ENCODE measurements at regions not wholly inside any gene's neighbourhood (a gene's known extent, or its start where the extent isn't known, plus 50 kb on each side); places are given as distances from the start of the nearest gene placed in this dataset.

GRCh38 chr15:31842532-31843195, 187.7 kb upstream of the CHRNA7 start:
- Mint-ChIP-seq H3K4me3 (no peak overlapping the region), H3K27ac (no peak overlapping the region), H3K4me1 (no peaks in the 10 kb centered on the region), H3K27me3 (peaks cover 6 to 16% of the 10 kb centered on the region in 2 donors), H3K36me3 (no peaks in the 10 kb centered on the region), H3K9me3 (peaks cover 0 to 2% of the 10 kb centered on the region in 2 donors)
- no peak for ATAC-seq (replicated peaks)
- DNase-seq = no peak

- DNase-seq = no peak
- no peaks in the 10 kb centered on the region for H3K36me3 Mint-ChIP-seq
- H3K4me3 Mint-ChIP-seq = no peak overlapping the region
- no peak overlapping the region for H3K27ac Mint-ChIP-seq
- peaks cover 5 to 15% of the 10 kb centered on the region in 2 donors for H3K27me3 Mint-ChIP-seq
- peaks cover 0 to 2% of the 10 kb centered on the region in 2 donors for H3K9me3 Mint-ChIP-seq
- no peaks in the 10 kb centered on the region for H3K4me1 Mint-ChIP-seq
- ATAC-seq (replicated peaks) = no peak
Observed at GRCh38 chr15:31843426-31844055, 186.8 kb upstream of the CHRNA7 start.

- ATAC-seq (replicated peaks) (peak in 1 of 2 donors; percentile 2), DNase-seq (no peak)
- Mint-ChIP-seq H3K9me3 (peaks cover 5 to 6% of the 10 kb centered on the region in 2 donors), H3K4me1 (no peaks in the 10 kb centered on the region), H3K36me3 (no peaks in the 10 kb centered on the region), H3K27ac (no peak overlapping the region), H3K27me3 (peaks cover 0 to 9% of the 10 kb centered on the region in 2 donors), H3K4me3 (no peak overlapping the region)
Observed at GRCh38 chr15:31845791-31846190, 184.5 kb upstream of the CHRNA7 start.

DNA sequence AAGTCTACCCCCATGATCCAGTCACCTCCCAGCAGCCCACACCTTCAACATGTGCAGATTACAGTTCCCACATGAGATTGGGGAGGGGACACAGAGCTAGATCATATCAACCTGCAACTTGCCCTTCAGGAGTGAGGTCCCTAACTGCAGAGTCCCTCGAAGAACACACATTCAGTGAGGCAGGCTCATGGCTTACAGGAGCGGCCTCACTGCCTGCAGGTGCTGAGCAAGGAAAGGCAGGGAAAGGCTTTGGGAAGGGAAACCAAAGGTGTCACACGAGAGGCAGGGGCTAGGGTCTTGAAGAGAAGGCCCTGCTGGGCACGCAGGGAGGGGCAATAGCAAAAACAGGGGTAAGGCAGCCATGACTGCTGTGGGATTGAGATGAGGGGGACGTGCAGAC, 182.4 kb upstream of the CHRNA7 start:
- Mint-ChIP-seq H3K4me3 (no peak overlapping the region), H3K36me3 (peaks cover 0 to under 1% of the 10 kb centered on the region in 2 donors), H3K9me3 (peaks cover 10 to 11% of the 10 kb centered on the region in 2 donors), H3K27ac (no peak overlapping the region), H3K4me1 (no peaks in the 10 kb centered on the region), H3K27me3 (peaks cover under 1 to 9% of the 10 kb centered on the region in 2 donors)
- ATAC-seq (replicated peaks) (no peak), DNase-seq (no peak)

GRCh38 chr15:31848621-31849020, 181.7 kb upstream of the CHRNA7 start:
- Mint-ChIP-seq H3K27me3 (peaks cover 6 to 13% of the 10 kb centered on the region in 2 donors), H3K9me3 (peaks cover 10 to 15% of the 10 kb centered on the region in 2 donors), H3K4me1 (no peaks in the 10 kb centered on the region), H3K27ac (no peak overlapping the region), H3K4me3 (no peak overlapping the region), H3K36me3 (peaks cover 0 to 2% of the 10 kb centered on the region in 2 donors)
- ATAC-seq (replicated peaks) (no peak), DNase-seq (no peak)

DNA sequence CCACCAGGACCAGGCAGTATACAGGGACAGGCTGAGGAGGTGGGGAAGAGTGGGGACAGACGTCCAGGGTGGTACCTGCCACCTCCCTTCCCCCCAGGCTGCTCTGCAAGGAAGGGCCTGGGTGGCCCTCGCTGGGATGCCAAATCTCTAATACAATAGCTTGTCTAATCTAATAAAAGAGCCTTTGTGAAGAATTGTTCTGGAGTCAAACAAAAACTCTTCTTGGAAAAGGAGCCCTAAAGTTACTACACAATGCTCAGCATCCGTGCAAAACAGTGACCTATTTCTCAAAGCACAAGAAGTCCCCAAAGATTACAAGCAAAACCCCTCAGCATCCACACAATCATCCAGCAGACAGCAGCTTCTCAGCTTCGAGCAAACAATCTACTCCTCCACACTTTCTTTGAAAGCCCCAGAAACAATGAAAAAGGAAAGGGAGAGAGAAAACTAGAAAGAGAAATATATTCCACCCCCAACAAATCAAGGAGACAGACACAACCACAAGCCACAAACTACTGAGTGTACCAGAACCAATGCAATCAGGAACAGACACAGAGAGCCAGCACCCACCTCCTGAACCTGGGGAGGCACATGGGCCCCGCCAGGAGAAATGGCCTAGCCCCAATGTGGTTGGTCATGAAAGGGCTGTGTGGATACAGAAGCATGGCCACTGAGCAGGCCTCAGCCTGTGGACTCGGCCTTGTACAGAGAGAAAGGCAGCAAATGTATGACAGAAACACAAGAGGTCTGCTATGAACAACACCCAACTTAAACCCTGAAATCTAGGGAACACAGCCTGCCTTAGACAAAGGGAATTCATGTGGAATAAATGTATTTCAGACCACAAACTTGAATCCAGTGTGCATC, 177.1 kb upstream of the CHRNA7 start:
- H3K27me3 Mint-ChIP-seq = peaks cover 12 to 16% of the 10 kb centered on the region in 2 donors
- DNase-seq (no peak), ATAC-seq (replicated peaks) (no peak)
- H3K36me3 Mint-ChIP-seq = peaks cover 0 to 2% of the 10 kb centered on the region in 2 donors
- H3K4me3 Mint-ChIP-seq = no peak overlapping the region
- no peak overlapping the region for H3K27ac Mint-ChIP-seq
- peaks cover 19 to 23% of the 10 kb centered on the region in 2 donors for H3K9me3 Mint-ChIP-seq
- no peaks in the 10 kb centered on the region for H3K4me1 Mint-ChIP-seq

- Mint-ChIP-seq H3K9me3 (peaks cover 10 to 13% of the 10 kb centered on the region in 2 donors), H3K27me3 (peaks cover 12 to 17% of the 10 kb centered on the region in 2 donors), H3K4me1 (peaks cover 0 to 2% of the 10 kb centered on the region in 2 donors), H3K27ac (no peak overlapping the region), H3K4me3 (no peak overlapping the region), H3K36me3 (peaks cover 0 to 2% of the 10 kb centered on the region in 2 donors)
- ATAC-seq (replicated peaks) (no peak), DNase-seq (no peak)
Observed at GRCh38 chr15:31856581-31856980, 173.7 kb upstream of the CHRNA7 start.

DNA sequence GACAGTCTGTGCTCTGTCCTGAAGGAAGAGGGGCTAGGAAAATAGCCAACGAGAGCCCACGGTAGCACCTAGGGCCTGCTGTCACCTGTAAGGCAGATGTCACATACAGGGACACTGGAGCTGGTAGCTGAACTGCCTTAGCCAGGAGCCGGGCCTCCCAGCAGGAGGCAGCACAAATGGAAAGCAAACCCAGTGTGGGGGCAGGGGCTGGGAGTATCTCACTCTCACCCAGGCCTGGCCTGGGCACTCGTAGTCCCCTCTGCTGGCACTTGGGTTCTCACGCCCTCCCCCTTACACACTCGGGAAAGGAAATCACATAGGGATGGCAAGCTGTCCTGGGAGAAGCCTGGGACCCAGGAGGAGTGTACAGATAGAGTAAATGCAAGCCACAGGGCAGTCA, 173.1 kb upstream of the CHRNA7 start:
- Mint-ChIP-seq H3K9me3 (peaks cover 10 to 16% of the 10 kb centered on the region in 2 donors), H3K4me3 (no peak overlapping the region), H3K36me3 (peaks cover 0 to 2% of the 10 kb centered on the region in 2 donors), H3K4me1 (peaks cover 0 to 2% of the 10 kb centered on the region in 2 donors), H3K27ac (no peak overlapping the region), H3K27me3 (peaks cover 12 to 23% of the 10 kb centered on the region in 2 donors)
- no peak for ATAC-seq (replicated peaks)
- DNase-seq = no peak

DNA sequence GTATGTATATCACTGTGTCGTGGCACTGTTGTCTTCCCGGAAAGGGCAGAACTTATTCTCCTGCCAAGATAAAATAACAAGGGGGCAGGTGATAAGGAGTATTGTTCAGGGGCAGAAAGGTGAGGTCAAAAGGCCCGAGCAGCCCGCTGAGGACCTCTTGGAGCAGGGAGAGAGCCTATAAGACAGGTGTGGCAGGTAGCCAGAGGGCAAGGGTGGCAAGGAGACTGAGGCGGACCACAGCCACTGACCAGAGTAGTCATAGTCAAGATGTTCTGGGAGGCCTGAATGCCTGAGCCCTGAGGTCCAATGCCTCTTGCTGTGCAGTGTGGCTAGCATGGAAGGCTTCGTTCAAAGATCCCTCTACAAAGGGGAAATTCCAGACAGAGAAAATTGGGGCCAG, 172.3 kb upstream of the CHRNA7 start:
- DNase-seq (no peak), ATAC-seq (replicated peaks) (no peak)
- H3K36me3 Mint-ChIP-seq = peaks cover 0 to 1% of the 10 kb centered on the region in 2 donors
- no peak overlapping the region for H3K4me3 Mint-ChIP-seq
- H3K27ac Mint-ChIP-seq = no peak overlapping the region
- peaks cover 0 to 2% of the 10 kb centered on the region in 2 donors for H3K4me1 Mint-ChIP-seq
- H3K9me3 Mint-ChIP-seq = peaks cover 10 to 18% of the 10 kb centered on the region in 2 donors
- H3K27me3 Mint-ChIP-seq = peaks cover 15 to 24% of the 10 kb centered on the region in 2 donors

DNA sequence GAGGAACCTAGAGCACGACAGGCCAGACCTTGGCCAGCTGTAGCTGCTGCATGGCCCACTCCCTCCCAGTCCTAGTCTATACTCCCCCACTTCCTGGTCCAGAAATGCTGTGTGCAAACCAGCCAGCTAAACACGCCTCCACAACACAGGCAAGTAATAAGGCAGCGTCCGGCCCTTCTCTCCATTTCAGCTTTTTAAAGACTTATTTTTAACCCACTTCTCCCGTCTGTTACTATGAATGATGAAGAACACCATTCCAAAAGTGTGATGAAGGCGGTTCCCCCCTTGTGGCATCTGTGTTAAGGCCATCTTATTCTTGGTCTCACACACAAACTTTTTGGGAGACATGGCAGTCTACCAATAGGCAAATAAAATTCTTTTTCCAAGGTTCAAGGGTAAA, 164.1 kb upstream of the CHRNA7 start:
- H3K4me3 Mint-ChIP-seq = no peak overlapping the region
- no peak overlapping the region for H3K27ac Mint-ChIP-seq
- peaks cover 5 to 12% of the 10 kb centered on the region in 2 donors for H3K4me1 Mint-ChIP-seq
- no peak for DNase-seq
- no peak for ATAC-seq (replicated peaks)
- peaks cover 0 to 5% of the 10 kb centered on the region in 2 donors for H3K36me3 Mint-ChIP-seq
- peaks cover 0 to 4% of the 10 kb centered on the region in 2 donors for H3K9me3 Mint-ChIP-seq
- H3K27me3 Mint-ChIP-seq = peaks cover 32 to 40% of the 10 kb centered on the region in 2 donors

DNA sequence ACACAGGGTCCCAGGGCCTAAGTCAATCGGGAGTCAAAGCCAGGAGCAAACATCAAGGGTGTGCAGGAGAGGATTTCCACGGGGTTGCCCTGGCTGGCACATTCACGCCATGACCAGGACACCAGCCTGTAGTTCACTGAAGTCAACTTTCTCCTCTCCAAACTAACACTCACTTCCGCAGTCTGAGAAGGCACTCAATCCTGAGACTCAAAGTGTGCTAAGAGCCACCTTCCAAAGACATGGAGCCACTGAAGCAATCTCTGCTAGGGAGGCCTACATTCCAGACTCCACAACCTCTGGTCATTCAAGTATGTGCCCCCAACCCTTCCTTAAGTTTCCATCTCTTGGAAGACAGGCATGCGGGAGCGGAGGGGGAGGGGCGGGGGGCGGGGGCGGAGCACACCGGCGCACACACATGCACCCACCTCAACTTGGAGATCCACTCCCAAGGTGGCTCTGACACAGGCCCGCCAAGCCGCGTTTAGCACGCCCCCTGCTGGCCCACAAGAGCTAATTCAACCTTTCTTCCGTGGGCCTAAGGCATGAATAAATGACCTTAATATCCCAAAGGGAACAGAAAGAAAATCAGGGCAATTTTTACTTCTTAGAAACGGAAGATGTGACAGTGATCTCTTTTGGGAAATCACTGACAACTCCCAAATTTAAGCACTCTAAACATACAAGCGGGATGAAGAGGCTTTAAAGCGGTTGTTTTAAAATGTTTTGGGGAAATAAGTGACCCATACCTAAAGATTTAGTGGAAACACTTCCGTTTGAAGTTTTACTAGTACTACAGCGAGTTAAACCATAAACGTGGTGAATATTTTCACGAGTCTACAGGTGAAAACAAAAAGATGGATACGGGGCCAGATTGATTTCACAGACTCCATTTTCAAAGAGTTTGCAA, 162.5 kb upstream of the CHRNA7 start:
- no peak overlapping the region for H3K4me3 Mint-ChIP-seq
- H3K27ac Mint-ChIP-seq = no peak overlapping the region
- peaks cover 0 to 5% of the 10 kb centered on the region in 2 donors for H3K36me3 Mint-ChIP-seq
- no peaks in the 10 kb centered on the region for H3K9me3 Mint-ChIP-seq
- peaks cover 24 to 38% of the 10 kb centered on the region in 2 donors for H3K27me3 Mint-ChIP-seq
- peak; percentile 13 for DNase-seq
- H3K4me1 Mint-ChIP-seq = peaks cover 5 to 12% of the 10 kb centered on the region in 2 donors
- ATAC-seq (replicated peaks) = peak in 1 of 2 donors; percentile 48

GRCh38 chr15:31869686-31870307, 160.5 kb upstream of the CHRNA7 start:
- ATAC-seq (replicated peaks) (peak; percentile 3 to 10), DNase-seq (no peak)
- Mint-ChIP-seq H3K9me3 (peaks cover 0 to 3% of the 10 kb centered on the region in 2 donors), H3K4me1 (peaks cover 5 to 12% of the 10 kb centered on the region in 2 donors), H3K36me3 (peaks cover 0 to 5% of the 10 kb centered on the region in 2 donors), H3K27ac (no peak overlapping the region), H3K27me3 (peaks cover 18 to 20% of the 10 kb centered on the region in 2 donors), H3K4me3 (peak overlapping the region; percentile 57 to 71)
